ENCODE measurements at regions not wholly inside any gene's neighbourhood (a gene's known extent, or its start where the extent isn't known, plus 50 kb on each side); places are given as distances from the start of the nearest gene placed in this dataset.

DNA sequence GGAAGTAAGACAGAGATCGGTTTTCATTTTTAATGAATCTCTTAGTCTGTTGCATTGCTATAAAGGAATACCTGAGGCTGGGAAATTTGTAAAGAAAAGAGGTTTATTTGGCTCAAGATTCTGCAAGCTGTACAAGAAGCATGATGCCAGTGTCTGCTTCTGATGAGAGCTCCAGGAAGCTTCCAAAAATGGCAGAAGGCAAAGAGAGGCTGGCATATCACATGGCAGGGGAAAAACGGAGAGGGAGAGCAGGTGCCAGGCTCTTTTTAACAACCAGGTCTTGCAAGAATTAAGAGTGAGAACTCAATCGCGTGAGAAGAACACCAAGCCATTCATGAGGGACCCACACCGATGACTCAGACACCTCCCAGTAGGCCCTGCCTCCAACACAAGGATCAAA lies 125.0 kb upstream of the THSD7A start:
- Histone ChIP-seq H2AFZ (replicated peaks; ENCODE audit: low read length, poor library complexity) (no peak overlapping the region), H3K23ac (ENCODE audit: low read depth, low read length) (no peak overlapping the region), H2BK5ac (ENCODE audit: low read depth, low read length, poor library complexity, severe bottlenecking) (no peak overlapping the region), H4K91ac (ENCODE audit: insufficient read depth, low read depth, low read length) (no peak overlapping the region), H3K18ac (ENCODE audit: low read depth, low read length) (no peak overlapping the region), H3K9me3 (ENCODE audit: control insufficient read depth, insufficient read depth, low read length) (no peaks in the 10 kb centered on the region), H2BK120ac (ENCODE audit: low read depth, low read length) (no peak overlapping the region), H3K4me2 (ENCODE audit: low read depth, low read length) (no peak overlapping the region), H3K79me1 (ENCODE audit: low read depth in 1 of 2, low read length in 2 of 2) (no peaks in the 10 kb centered on the region), H3K9ac (ENCODE audit: low read depth, low read length) (no peak overlapping the region), H2BK20ac (ENCODE audit: low read depth, low read length) (no peak overlapping the region), H2BK15ac (ENCODE audit: low read depth, low read length) (no peak overlapping the region), H3K27me3 (ENCODE audit: control insufficient read depth, insufficient read depth, low read length) (no peaks in the 10 kb centered on the region), H2AK9ac (replicated peaks; ENCODE audit: low read depth, low read length, poor library complexity) (no peak overlapping the region), H3K56ac (ENCODE audit: extremely low read depth, insufficient read depth, low read length) (no peak overlapping the region), H3K36me3 (ENCODE audit: control insufficient read depth, insufficient read depth, low read length) (no peaks in the 10 kb centered on the region), H3K9me1 (ENCODE audit: insufficient read depth, low read length) (no peaks in the 10 kb centered on the region), H3K27ac (ENCODE audit: insufficient read depth, low read length) (no peak overlapping the region), H2AK5ac (ENCODE audit: low read depth, low read length) (no peak overlapping the region), H3K4me1 (ENCODE audit: control insufficient read depth, insufficient read depth, low read length) (no peaks in the 10 kb centered on the region), H3K4ac (ENCODE audit: low read depth, low read length) (no peak overlapping the region), H4K20me1 (ENCODE audit: insufficient read depth, low read length) (no peaks in the 10 kb centered on the region), H3K4me3 (ENCODE audit: insufficient read depth, low read depth, low read length) (no peak overlapping the region), H3K14ac (replicated peaks; ENCODE audit: low read depth, low read length) (no peak overlapping the region), H4K5ac (ENCODE audit: low read depth, low read length) (no peak overlapping the region), H4K8ac (ENCODE audit: low read depth in 2 of 2, low read length in 2 of 2) (no peak overlapping the region)
- BruUV-seq (replicated peaks), result no TSS peak
- in situ Hi-C loops (cut with MboI; ENCODE audit: low sequenced_read_pairs) (no loop called here), dilution Hi-C loops (cut with HindIII; ENCODE audit: low sequenced_read_pairs, unreplicated experiment) (no loop called here), intact Hi-C loops (cut with micrococcal nuclease) (no loop called here)
- no peak for DNase-seq
- WGBS, 2 experiments (ENCODE audit: extremely low coverage in 2 of 2, insufficient read length in 1 of 2), result no CpG with 5 or more reads among the region's 5 CpGs
- POLR2A ChIA-PET (ENCODE audit: unreplicated experiment), result no interaction called here
- no peak for TF ChIP-seq SMC3 (IDR thresholded peaks at IDR 0.05; ENCODE audit: low read depth, low read length)
- no peak for TF ChIP-seq BHLHE40 (IDR thresholded peaks at IDR 0.05; ENCODE audit: low read depth, low read length)
- TF ChIP-seq, protein P1, sequence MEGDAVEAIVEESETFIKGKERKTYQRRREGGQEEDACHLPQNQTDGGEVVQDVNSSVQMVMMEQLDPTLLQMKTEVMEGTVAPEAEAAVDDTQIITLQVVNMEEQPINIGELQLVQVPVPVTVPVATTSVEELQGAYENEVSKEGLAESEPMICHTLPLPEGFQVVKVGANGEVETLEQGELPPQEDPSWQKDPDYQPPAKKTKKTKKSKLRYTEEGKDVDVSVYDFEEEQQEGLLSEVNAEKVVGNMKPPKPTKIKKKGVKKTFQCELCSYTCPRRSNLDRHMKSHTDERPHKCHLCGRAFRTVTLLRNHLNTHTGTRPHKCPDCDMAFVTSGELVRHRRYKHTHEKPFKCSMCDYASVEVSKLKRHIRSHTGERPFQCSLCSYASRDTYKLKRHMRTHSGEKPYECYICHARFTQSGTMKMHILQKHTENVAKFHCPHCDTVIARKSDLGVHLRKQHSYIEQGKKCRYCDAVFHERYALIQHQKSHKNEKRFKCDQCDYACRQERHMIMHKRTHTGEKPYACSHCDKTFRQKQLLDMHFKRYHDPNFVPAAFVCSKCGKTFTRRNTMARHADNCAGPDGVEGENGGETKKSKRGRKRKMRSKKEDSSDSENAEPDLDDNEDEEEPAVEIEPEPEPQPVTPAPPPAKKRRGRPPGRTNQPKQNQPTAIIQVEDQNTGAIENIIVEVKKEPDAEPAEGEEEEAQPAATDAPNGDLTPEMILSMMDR (conservative IDR thresholded peaks at IDR 0.05; ENCODE audit: low read depth, low read length), result no peak
- TF ChIP-seq CHD1 (IDR thresholded peaks at IDR 0.05; ENCODE audit: low read depth, low read length), result no peak
- CTCF ChIA-PET, result interaction anchor here (0.7 kb wide), 1 partner anchor 42 kb away, joined by 3 read pairs; no protein-coding TSS in a partner anchor
- ATAC-seq (ENCODE audit: low read depth), result no peak
